HG02852 (cell line): ENCODE measurements at regions not wholly inside any gene's neighbourhood (a gene's known extent, or its start where the extent isn't known, plus 50 kb on each side); places are given as distances from the start of the nearest gene placed in this dataset.

Source experiments
- ATAC-seq: cut with Tn5 transposase; IDR thresholded peaks from one replicate; pipeline ENCODE4 v1.9.1; 2021; ENCODE audit warnings: mild to moderate bottlenecking, moderate library complexity; ENCODE audit not compliant: unreplicated experiment

GRCh38 chr11:122186439-122187080 lies 70.5 kb upstream of the BLID start:
- no peak for ATAC-seq

- no peak for ATAC-seq
These were observed 67.9 kb upstream of the BLID start for GRCh38 chr11:122183933-122184332.

- no peak for ATAC-seq
These were observed 65.9 kb upstream of the BLID start for GRCh38 chr11:122181893-122182292.

GRCh38 chr11:122181372-122181771 lies 65.4 kb upstream of the BLID start:
- ATAC-seq: no peak

- ATAC-seq: no peak
These were observed 64.2 kb upstream of the BLID start for GRCh38 chr11:122179961-122180834.

GRCh38 chr11:122178795-122179194 lies 62.8 kb upstream of the BLID start:
- ATAC-seq: no peak

GRCh38 chr11:122177238-122177637 lies 61.2 kb upstream of the BLID start:
- ATAC-seq: no peak

GRCh38 chr11:122176651-122177050 lies 60.6 kb upstream of the BLID start:
- no peak for ATAC-seq

GRCh38 chr11:122175306-122175705 lies 59.3 kb upstream of the BLID start:
- ATAC-seq: no peak

- no peak for ATAC-seq
These were observed 57.6 kb upstream of the BLID start for GRCh38 chr11:122173587-122173986.

GRCh38 chr11:122173074-122173450 lies 57.0 kb upstream of the BLID start:
- ATAC-seq: no peak

- ATAC-seq: no peak
These were observed 56.5 kb upstream of the BLID start for GRCh38 chr11:122172352-122173073.

- ATAC-seq: no peak
These were observed 54.9 kb upstream of the BLID start for GRCh38 chr11:122170815-122171475.

GRCh38 chr11:122168218-122168617 lies 52.2 kb upstream of the BLID start:
- no peak for ATAC-seq

GRCh38 chr11:122167100-122167499 lies 51.1 kb upstream of the BLID start:
- ATAC-seq: no peak

GRCh38 chr11:122165607-122166371 lies 49.8 kb upstream of the BLID start:
- no peak for ATAC-seq
